GM23338 (cell line): ENCODE measurements at regions not wholly inside any gene's neighbourhood (a gene's known extent, or its start where the extent isn't known, plus 50 kb on each side); places are given as distances from the start of the nearest gene placed in this dataset.

Experiments
- ATAC-seq: fragments of 200-7000 bp; cut with Tn5 transposase; 3 replicates; pipeline ENCODE4 v1.9.1; 2020
- DNase-seq: peaks from one replicate; pipeline ENCODE4 v3.0.0-alpha.2; 2015; ENCODE audit warnings: low spot score
- H2AFZ ChIP-seq: fragments of 200-600 bp; sonication (generic); 2 replicates; pipeline ENCODE4 v1.8.0; 2016; ENCODE audit warnings: antibody characterized with exemption, mild to moderate bottlenecking, moderate library complexity
- H3F3A ChIP-seq: fragments of 200-600 bp; sonication (generic); replicated peaks from 2 replicates; pipeline ENCODE4 v1.8.0; 2017; ENCODE audit warnings: antibody characterized with exemption, mixed run types, low read depth
- H3K27ac ChIP-seq: fragments of 200-600 bp; sonication (generic); 2 replicates; pipeline ENCODE4 v1.6.1; 2016; ENCODE audit warnings: low read depth
- H3K27me3 ChIP-seq: fragments of 200-600 bp; sonication (generic); 2 replicates; pipeline ENCODE4 v1.8.0; 2016; ENCODE audit warnings: mild to moderate bottlenecking, mixed run types, moderate library complexity; ENCODE audit not compliant: insufficient read depth
- H3K36me3 ChIP-seq: fragments of 200-600 bp; sonication (generic); 2 replicates; pipeline ENCODE4 v1.8.0; 2016; ENCODE audit warnings: mild to moderate bottlenecking; ENCODE audit not compliant: insufficient read depth
- H3K4me1 ChIP-seq: fragments of 200-600 bp; sonication (generic); 2 replicates; pipeline ENCODE4 v1.8.0; 2016; ENCODE audit warnings: mild to moderate bottlenecking, moderate library complexity; ENCODE audit not compliant: insufficient read depth
- H3K4me2 ChIP-seq: fragments of 200-600 bp; sonication (generic); 2 replicates; pipeline ENCODE4 v1.7.1; 2017; ENCODE audit warnings: mixed run types
- H3K4me3 ChIP-seq: fragments of 200-600 bp; sonication (generic); 2 replicates; pipeline ENCODE4 v1.6.1; 2016; ENCODE audit warnings: mixed run types
- H3K79me2 ChIP-seq: fragments of 200-600 bp; sonication (generic); replicated peaks from 2 replicates; pipeline ENCODE4 v1.8.0; 2017; ENCODE audit warnings: mild to moderate bottlenecking; ENCODE audit not compliant: insufficient read depth
- H3K9me2 ChIP-seq: fragments of 200-600 bp; sonication (generic); 2 replicates; pipeline ENCODE4 v1.8.0; 2017; ENCODE audit not compliant: insufficient read depth
- H4K20me1 ChIP-seq: fragments of 200-600 bp; sonication (generic); replicated peaks from 2 replicates; pipeline ENCODE4 v1.8.0; 2017; ENCODE audit warnings: mild to moderate bottlenecking; ENCODE audit not compliant: insufficient read depth
- H3K27ac Mint-ChIP-seq: 2 replicates; pipeline ENCODE4 v1.8.0; 2020; ENCODE audit warnings: inconsistent platforms, mild to moderate bottlenecking, moderate library complexity, mixed read lengths
- H3K27me3 Mint-ChIP-seq: 3 replicates; pipeline ENCODE4 v1.8.0; 2022; ENCODE audit warnings: low read depth, mild to moderate bottlenecking, moderate library complexity, mixed read lengths, inconsistent platforms; ENCODE audit not compliant: insufficient read depth, poor library complexity
- H3K36me3 Mint-ChIP-seq: 3 replicates; pipeline ENCODE4 v1.8.0; 2021; ENCODE audit warnings: low read depth, mild to moderate bottlenecking, inconsistent platforms, moderate library complexity, mixed read lengths
- H3K4me1 Mint-ChIP-seq: 3 replicates; pipeline ENCODE4 v1.8.0; 2020; ENCODE audit warnings: mild to moderate bottlenecking, inconsistent platforms, mixed read lengths
- H3K4me3 Mint-ChIP-seq: 3 replicates; pipeline ENCODE4 v1.8.0; 2021; ENCODE audit warnings: moderate library complexity, mild to moderate bottlenecking, inconsistent platforms, mixed read lengths
- H3K9me3 Mint-ChIP-seq: 3 replicates; pipeline ENCODE4 v1.8.0; 2020; ENCODE audit warnings: moderate library complexity, mild to moderate bottlenecking, inconsistent platforms, mixed read lengths
- CREB1 ChIP-seq: fragments of 250-450 bp; sonication (Bioruptor Pico); IDR thresholded peaks from 2 replicates; pipeline ENCODE4 v1.5.0; 2020; ENCODE audit warnings: low read depth, mild to moderate bottlenecking, moderate library complexity
- EZH2 ChIP-seq: fragments of 200-600 bp; sonication (generic); IDR thresholded peaks from one replicate; pipeline ENCODE4 v1.8.0; 2017; ENCODE audit warnings: antibody characterized with exemption, mild to moderate bottlenecking, low read depth; ENCODE audit not compliant: unreplicated experiment
- JUNB ChIP-seq: IDR thresholded peaks from one replicate; pipeline ENCODE4 v1.6.1; 2016; ENCODE audit warnings: antibody characterized with exemption; ENCODE audit not compliant: unreplicated experiment
- NANOG ChIP-seq: IDR thresholded peaks from 2 replicates; pipeline ENCODE4 v1.6.1; 2016; ENCODE audit warnings: antibody characterized with exemption, borderline replicate concordance
- POLR2AphosphoS5 ChIP-seq: IDR thresholded peaks from 2 replicates; pipeline ENCODE4 v1.6.1; 2016; ENCODE audit warnings: antibody characterized with exemption, low read depth
- STAT1 ChIP-seq: IDR thresholded peaks from one replicate; pipeline ENCODE4 v1.6.1; 2016; ENCODE audit warnings: antibody characterized with exemption; ENCODE audit not compliant: unreplicated experiment
- ZNF114 ChIP-seq: fragments of 250-450 bp; sonication (Bioruptor Pico); IDR thresholded peaks from 2 replicates; pipeline ENCODE4 v1.5.0; 2020; ENCODE audit warnings: mild to moderate bottlenecking, moderate library complexity
- ZNF331 ChIP-seq: fragments of 250-450 bp; sonication (Bioruptor Pico); IDR thresholded peaks from 2 replicates; pipeline ENCODE4 v1.5.0; 2020; ENCODE audit warnings: low read depth, mild to moderate bottlenecking, moderate library complexity
- TF ChIP-seq, protein P1 (sequence below): IDR thresholded peaks from 2 replicates; pipeline ENCODE4 v1.6.1; 2016; ENCODE audit warnings: antibody characterized with exemption
- TF ChIP-seq, protein P2 (sequence below): fragments of 250-450 bp; sonication (Bioruptor Pico); IDR thresholded peaks from 2 replicates; pipeline ENCODE4 v1.5.0; 2020; ENCODE audit warnings: mild to moderate bottlenecking, moderate library complexity
- TF ChIP-seq, protein P3 (sequence below), 2 experiments: fragments of 200-600 bp in 1 of 2; sonication (generic) in 1 of 2; conservative IDR thresholded peaks; 2 replicates each; pipeline versions ENCODE4 v1.5.1 to v1.6.1; 2016 to 2017; ENCODE audit warnings: antibody characterized with exemption in 2 of 2, low read depth in 2 of 2, mild to moderate bottlenecking in 2 of 2, moderate library complexity in 1 of 2

DNA sequence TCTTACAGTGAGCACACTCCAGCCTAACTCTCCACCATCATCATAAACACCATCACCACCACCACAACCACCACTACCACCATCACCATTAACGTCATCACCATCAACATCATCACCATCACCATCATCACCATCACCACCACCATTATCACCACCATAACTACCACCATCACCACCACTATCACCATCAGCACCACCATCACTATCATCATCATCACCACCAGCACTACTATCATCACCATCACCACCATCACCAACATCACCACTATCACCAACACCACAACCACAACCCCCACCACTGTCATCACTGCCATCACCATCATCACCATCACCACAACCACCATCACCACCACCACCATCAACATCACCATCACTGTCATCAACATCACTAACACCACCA is 279.0 kb upstream of the TCERG1L start (continued):
- no peak for TF ChIP-seq ZNF331 (CRISPR knock-in tag)
- TF ChIP-seq, protein P1, sequence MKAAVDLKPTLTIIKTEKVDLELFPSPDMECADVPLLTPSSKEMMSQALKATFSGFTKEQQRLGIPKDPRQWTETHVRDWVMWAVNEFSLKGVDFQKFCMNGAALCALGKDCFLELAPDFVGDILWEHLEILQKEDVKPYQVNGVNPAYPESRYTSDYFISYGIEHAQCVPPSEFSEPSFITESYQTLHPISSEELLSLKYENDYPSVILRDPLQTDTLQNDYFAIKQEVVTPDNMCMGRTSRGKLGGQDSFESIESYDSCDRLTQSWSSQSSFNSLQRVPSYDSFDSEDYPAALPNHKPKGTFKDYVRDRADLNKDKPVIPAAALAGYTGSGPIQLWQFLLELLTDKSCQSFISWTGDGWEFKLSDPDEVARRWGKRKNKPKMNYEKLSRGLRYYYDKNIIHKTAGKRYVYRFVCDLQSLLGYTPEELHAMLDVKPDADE = no peak

DNA sequence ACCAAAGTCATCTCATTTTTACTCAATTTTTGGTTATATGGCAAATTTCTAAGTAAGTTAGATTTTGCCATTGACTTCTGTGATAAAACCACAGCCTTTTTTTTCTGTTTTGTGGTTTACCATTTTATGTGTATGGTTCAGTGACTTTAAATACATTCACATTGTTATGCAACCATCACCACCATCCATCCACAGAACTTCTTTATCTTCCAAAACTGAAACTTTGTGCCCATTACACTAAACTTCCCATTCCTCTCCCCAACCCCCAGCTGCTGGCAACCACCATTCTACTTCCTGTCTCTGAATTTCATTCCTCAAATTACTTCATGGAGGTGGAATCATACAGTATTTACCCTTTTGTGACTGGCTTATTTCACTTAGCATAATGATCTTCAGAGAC is 280.4 kb upstream of the TCERG1L start:
- no peak for TF ChIP-seq POLR2AphosphoS5
- TF ChIP-seq JUNB = no peak
- no peak for TF ChIP-seq STAT1
- TF ChIP-seq, protein P2, sequence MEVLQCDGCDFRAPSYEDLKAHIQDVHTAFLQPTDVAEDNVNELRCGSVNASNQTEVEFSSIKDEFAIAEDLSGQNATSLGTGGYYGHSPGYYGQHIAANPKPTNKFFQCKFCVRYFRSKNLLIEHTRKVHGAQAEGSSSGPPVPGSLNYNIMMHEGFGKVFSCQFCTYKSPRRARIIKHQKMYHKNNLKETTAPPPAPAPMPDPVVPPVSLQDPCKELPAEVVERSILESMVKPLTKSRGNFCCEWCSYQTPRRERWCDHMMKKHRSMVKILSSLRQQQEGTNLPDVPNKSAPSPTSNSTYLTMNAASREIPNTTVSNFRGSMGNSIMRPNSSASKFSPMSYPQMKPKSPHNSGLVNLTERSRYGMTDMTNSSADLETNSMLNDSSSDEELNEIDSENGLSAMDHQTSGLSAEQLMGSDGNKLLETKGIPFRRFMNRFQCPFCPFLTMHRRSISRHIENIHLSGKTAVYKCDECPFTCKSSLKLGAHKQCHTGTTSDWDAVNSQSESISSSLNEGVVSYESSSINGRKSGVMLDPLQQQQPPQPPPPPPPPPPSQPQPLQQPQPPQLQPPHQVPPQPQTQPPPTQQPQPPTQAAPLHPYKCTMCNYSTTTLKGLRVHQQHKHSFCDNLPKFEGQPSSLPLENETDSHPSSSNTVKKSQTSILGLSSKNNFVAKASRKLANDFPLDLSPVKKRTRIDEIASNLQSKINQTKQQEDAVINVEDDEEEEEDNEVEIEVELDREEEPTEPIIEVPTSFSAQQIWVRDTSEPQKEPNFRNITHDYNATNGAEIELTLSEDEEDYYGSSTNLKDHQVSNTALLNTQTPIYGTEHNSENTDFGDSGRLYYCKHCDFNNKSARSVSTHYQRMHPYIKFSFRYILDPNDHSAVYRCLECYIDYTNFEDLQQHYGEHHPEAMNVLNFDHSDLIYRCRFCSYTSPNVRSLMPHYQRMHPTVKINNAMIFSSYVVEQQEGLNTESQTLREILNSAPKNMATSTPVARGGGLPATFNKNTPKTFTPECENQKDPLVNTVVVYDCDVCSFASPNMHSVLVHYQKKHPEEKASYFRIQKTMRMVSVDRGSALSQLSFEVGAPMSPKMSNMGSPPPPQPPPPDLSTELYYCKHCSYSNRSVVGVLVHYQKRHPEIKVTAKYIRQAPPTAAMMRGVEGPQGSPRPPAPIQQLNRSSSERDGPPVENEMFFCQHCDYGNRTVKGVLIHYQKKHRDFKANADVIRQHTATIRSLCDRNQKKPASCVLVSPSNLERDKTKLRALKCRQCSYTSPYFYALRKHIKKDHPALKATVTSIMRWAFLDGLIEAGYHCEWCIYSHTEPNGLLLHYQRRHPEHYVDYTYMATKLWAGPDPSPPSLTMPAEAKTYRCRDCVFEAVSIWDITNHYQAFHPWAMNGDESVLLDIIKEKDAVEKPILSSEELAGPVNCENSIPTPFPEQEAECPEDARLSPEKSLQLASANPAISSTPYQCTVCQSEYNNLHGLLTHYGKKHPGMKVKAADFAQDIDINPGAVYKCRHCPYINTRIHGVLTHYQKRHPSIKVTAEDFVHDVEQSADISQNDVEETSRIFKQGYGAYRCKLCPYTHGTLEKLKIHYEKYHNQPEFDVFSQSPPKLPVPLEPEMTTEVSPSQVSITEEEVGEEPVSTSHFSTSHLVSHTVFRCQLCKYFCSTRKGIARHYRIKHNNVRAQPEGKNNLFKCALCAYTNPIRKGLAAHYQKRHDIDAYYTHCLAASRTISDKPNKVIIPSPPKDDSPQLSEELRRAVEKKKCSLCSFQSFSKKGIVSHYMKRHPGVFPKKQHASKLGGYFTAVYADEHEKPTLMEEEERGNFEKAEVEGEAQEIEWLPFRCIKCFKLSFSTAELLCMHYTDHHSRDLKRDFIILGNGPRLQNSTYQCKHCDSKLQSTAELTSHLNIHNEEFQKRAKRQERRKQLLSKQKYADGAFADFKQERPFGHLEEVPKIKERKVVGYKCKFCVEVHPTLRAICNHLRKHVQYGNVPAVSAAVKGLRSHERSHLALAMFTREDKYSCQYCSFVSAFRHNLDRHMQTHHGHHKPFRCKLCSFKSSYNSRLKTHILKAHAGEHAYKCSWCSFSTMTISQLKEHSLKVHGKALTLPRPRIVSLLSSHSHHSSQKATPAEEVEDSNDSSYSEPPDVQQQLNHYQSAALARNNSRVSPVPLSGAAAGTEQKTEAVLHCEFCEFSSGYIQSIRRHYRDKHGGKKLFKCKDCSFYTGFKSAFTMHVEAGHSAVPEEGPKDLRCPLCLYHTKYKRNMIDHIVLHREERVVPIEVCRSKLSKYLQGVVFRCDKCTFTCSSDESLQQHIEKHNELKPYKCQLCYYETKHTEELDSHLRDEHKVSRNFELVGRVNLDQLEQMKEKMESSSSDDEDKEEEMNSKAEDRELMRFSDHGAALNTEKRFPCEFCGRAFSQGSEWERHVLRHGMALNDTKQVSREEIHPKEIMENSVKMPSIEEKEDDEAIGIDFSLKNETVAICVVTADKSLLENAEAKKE (CRISPR knock-in tag) = no peak
- TF ChIP-seq ZNF114 = no peak
- TF ChIP-seq NANOG = no peak
- no peak for TF ChIP-seq ZNF331 (CRISPR knock-in tag)
- TF ChIP-seq, protein P1 = no peak
- TF ChIP-seq, protein P3, sequence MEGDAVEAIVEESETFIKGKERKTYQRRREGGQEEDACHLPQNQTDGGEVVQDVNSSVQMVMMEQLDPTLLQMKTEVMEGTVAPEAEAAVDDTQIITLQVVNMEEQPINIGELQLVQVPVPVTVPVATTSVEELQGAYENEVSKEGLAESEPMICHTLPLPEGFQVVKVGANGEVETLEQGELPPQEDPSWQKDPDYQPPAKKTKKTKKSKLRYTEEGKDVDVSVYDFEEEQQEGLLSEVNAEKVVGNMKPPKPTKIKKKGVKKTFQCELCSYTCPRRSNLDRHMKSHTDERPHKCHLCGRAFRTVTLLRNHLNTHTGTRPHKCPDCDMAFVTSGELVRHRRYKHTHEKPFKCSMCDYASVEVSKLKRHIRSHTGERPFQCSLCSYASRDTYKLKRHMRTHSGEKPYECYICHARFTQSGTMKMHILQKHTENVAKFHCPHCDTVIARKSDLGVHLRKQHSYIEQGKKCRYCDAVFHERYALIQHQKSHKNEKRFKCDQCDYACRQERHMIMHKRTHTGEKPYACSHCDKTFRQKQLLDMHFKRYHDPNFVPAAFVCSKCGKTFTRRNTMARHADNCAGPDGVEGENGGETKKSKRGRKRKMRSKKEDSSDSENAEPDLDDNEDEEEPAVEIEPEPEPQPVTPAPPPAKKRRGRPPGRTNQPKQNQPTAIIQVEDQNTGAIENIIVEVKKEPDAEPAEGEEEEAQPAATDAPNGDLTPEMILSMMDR (conservative IDR thresholded peaks at IDR 0.05; ENCODE audit: low read depth in 2 of 2) = no peak
- TF ChIP-seq CREB1 (CRISPR knock-in tag) = no peak
- TF ChIP-seq EZH2 = no peak
- Mint-ChIP-seq H3K27me3 (peaks cover 5% of the 10 kb centered on the region), H3K36me3 (peaks cover 5% of the 10 kb centered on the region; the same call in 2 of the 3 replicates), H3K4me1 (no peaks in the 10 kb centered on the region), H3K9me3 (peaks cover 21% of the 10 kb centered on the region), H3K27ac (no peak overlapping the region), H3K4me3 (no peak overlapping the region)
- Histone ChIP-seq H4K20me1 (no peaks in the 10 kb centered on the region), H3K27ac (no peak overlapping the region), H3K9me2 (no peaks in the 10 kb centered on the region), H3K79me2 (no peaks in the 10 kb centered on the region), H3K27me3 (no peaks in the 10 kb centered on the region), H3K4me3 (no peak overlapping the region), H3K36me3 (no peaks in the 10 kb centered on the region), H3F3A (no peaks in the 10 kb centered on the region), H3K4me1 (no peaks in the 10 kb centered on the region), H3K4me2 (no peak overlapping the region), H2AFZ (no peak overlapping the region)
- no peak for DNase-seq
- ATAC-seq = no peak
